ENCODE measurements at regions not wholly inside any gene's neighbourhood (a gene's known extent, or its start where the extent isn't known, plus 50 kb on each side); places are given as distances from the start of the nearest gene placed in this dataset.

DNA sequence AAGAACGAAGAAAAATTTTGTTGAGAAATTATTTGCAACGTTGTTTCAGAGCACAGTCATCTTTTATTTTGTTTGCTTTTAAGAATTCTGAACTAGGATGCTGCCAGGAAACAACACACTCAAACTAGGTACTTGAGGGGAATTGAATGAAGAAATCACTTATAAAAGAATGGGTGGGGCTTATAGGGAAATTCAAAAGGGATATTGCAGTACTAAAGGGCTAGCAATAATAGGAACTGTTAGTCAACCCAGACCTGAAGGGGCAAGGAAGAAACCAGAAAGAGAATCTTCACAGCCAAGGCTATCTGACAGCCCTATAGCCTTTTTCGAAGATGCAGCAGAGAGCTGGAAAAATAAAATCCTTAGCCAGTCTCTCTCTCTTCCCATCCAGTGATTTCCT is 179.3 kb downstream of the RPRM start:
- TF ChIP-seq, protein P1, sequence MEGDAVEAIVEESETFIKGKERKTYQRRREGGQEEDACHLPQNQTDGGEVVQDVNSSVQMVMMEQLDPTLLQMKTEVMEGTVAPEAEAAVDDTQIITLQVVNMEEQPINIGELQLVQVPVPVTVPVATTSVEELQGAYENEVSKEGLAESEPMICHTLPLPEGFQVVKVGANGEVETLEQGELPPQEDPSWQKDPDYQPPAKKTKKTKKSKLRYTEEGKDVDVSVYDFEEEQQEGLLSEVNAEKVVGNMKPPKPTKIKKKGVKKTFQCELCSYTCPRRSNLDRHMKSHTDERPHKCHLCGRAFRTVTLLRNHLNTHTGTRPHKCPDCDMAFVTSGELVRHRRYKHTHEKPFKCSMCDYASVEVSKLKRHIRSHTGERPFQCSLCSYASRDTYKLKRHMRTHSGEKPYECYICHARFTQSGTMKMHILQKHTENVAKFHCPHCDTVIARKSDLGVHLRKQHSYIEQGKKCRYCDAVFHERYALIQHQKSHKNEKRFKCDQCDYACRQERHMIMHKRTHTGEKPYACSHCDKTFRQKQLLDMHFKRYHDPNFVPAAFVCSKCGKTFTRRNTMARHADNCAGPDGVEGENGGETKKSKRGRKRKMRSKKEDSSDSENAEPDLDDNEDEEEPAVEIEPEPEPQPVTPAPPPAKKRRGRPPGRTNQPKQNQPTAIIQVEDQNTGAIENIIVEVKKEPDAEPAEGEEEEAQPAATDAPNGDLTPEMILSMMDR (IDR thresholded peaks at IDR 0.05): no peak
- TF ChIP-seq POLR2A (IDR thresholded peaks at IDR 0.05) (no peak), POLR2AphosphoS5 (IDR thresholded peaks at IDR 0.05) (no peak)
